ENCODE measurements at regions not wholly inside any gene's neighbourhood (a gene's known extent, or its start where the extent isn't known, plus 50 kb on each side); places are given as distances from the start of the nearest gene placed in this dataset.

DNA sequence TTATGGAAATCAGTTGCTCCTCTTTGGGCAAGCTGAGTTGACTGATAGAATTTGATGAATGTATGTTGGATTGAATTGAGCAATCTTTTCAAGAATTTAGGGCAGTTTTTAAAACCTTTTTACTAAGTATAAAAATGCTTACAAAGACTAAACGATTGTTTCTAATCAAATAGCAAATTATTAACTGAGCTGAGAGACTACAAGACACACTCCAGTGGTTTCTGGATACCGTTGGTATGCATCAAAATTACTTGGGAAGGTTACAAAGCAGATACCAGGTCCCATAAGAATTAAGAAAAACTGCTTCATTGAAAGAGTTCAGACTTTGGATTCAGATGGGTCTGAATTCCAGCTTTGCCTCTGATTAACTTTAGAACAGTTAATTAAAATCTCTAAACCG is 721.4 kb downstream of the FAM181B start:
- WGBS (ENCODE audit: missing lambda C conversion rate), result under 1% methylated on average over 3 of the region's 3 CpGs
- ATAC-seq (no peak), DNase-seq (ENCODE audit: low read depth in 1 of 2, low spot score in 1 of 2) (no peak), FAIRE-seq (no peak)
- CTCF ChIA-PET, result no interaction called here
- Histone ChIP-seq H3K4me1 (no peaks in the 10 kb centered on the region), H3K9me3 (no peaks in the 10 kb centered on the region), H3K4me3 (no peak overlapping the region), H3K4me2 (no peak overlapping the region), H3K27ac (no peak overlapping the region)
- POLR2A ChIA-PET, result no interaction called here
- TF ChIP-seq, protein P1, sequence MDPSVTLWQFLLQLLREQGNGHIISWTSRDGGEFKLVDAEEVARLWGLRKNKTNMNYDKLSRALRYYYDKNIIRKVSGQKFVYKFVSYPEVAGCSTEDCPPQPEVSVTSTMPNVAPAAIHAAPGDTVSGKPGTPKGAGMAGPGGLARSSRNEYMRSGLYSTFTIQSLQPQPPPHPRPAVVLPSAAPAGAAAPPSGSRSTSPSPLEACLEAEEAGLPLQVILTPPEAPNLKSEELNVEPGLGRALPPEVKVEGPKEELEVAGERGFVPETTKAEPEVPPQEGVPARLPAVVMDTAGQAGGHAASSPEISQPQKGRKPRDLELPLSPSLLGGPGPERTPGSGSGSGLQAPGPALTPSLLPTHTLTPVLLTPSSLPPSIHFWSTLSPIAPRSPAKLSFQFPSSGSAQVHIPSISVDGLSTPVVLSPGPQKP (IDR thresholded peaks at IDR 0.05; ENCODE audit: low read depth, low read length), result no peak
- no peak for TF ChIP-seq PBX3 (IDR thresholded peaks at IDR 0.05)
- no peak for TF ChIP-seq MAFK (IDR thresholded peaks at IDR 0.05; ENCODE audit: partially characterized antibody)
- TF ChIP-seq, protein P2, sequence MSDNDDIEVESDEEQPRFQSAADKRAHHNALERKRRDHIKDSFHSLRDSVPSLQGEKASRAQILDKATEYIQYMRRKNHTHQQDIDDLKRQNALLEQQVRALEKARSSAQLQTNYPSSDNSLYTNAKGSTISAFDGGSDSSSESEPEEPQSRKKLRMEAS (IDR thresholded peaks at IDR 0.05), result no peak
- no peak for TF ChIP-seq ZSCAN20 (CRISPR knock-in tag; IDR thresholded peaks at IDR 0.05)
- TF ChIP-seq RARB (CRISPR knock-in tag; IDR thresholded peaks at IDR 0.05), result no peak
- TF ChIP-seq JUN (IDR thresholded peaks at IDR 0.05), result no peak

GRCh38 chr11:82009133-82009532 is 724.5 kb downstream of the FAM181B start:
- ChIA-PET POLR2A (no interaction called here), CTCF (no interaction called here)
- TF ChIP-seq NPAS2 (CRISPR knock-in tag; IDR thresholded peaks at IDR 0.05; ENCODE audit: borderline replicate concordance) (no peak), MAFK (IDR thresholded peaks at IDR 0.05; ENCODE audit: partially characterized antibody) (peak; percentile 20)

DNA sequence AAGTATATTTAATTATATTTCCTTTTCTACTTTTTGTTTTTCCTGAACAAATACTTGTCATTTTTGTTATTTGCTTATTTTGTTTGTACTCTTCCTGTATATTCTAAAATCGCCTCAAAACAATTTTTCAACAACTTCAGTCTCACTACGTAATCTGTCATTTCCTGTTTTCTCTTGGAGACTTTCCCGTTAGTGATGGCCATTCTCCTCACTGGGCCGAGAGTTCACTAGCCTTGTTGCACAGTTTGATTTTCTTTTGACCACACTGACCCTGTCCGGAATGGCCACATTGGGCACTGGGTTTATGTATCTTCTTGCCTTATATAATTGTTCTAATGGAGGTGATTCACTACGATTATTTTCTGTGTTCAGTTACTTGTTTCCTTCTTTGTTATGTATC is 726.1 kb downstream of the FAM181B start:
- no peak overlapping the region for H3K4me3 ChIP-seq
- no peak for FAIRE-seq
- H3K4me2 ChIP-seq, result no peak overlapping the region
- ChIA-PET POLR2A (no interaction called here), CTCF (no interaction called here)
- DNase-seq (ENCODE audit: low read depth in 1 of 2, low spot score in 1 of 2), result no peak
- ATAC-seq, result no peak
- H3K4me1 ChIP-seq, result no peaks in the 10 kb centered on the region
- H3K9me3 ChIP-seq, result no peaks in the 10 kb centered on the region
- TF ChIP-seq ZSCAN20 (CRISPR knock-in tag; IDR thresholded peaks at IDR 0.05) (no peak), HDAC2 (IDR thresholded peaks at IDR 0.05) (no peak), PBX3 (IDR thresholded peaks at IDR 0.05) (no peak), CHD2 (IDR thresholded peaks at IDR 0.05; ENCODE audit: low read length, partially characterized antibody) (no peak), BHLHE40 (IDR thresholded peaks at IDR 0.05; ENCODE audit: low read depth, low read length) (no peak), HOXB13 (CRISPR knock-in tag; IDR thresholded peaks at IDR 0.05; ENCODE audit: low read depth) (no peak), RFX5 (IDR thresholded peaks at IDR 0.05) (no peak), JUN (IDR thresholded peaks at IDR 0.05) (no peak), FOSB (CRISPR knock-in tag; IDR thresholded peaks at IDR 0.05) (no peak), RARB (CRISPR knock-in tag; IDR thresholded peaks at IDR 0.05) (no peak), MAZ (IDR thresholded peaks at IDR 0.05; ENCODE audit: borderline replicate concordance, low read depth, low read length) (no peak), ZC3H11A (IDR thresholded peaks at IDR 0.05) (no peak), ZFP36 (IDR thresholded peaks at IDR 0.05; ENCODE audit: borderline replicate concordance, partially characterized antibody) (no peak), NPAS2 (CRISPR knock-in tag; IDR thresholded peaks at IDR 0.05; ENCODE audit: borderline replicate concordance) (no peak), KDM1A (IDR thresholded peaks at IDR 0.05; ENCODE audit: low read depth) (no peak), SMC3 (IDR thresholded peaks at IDR 0.05) (no peak), TP53 (CRISPR knock-in tag; IDR thresholded peaks at IDR 0.05) (no peak), MYC (IDR thresholded peaks at IDR 0.05; ENCODE audit: borderline replicate concordance, low read length) (no peak)
- TF ChIP-seq, protein P3, sequence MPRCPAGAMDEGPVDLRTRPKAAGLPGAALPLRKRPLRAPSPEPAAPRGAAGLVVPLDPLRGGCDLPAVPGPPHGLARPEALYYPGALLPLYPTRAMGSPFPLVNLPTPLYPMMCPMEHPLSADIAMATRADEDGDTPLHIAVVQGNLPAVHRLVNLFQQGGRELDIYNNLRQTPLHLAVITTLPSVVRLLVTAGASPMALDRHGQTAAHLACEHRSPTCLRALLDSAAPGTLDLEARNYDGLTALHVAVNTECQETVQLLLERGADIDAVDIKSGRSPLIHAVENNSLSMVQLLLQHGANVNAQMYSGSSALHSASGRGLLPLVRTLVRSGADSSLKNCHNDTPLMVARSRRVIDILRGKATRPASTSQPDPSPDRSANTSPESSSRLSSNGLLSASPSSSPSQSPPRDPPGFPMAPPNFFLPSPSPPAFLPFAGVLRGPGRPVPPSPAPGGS (IDR thresholded peaks at IDR 0.05), result no peak
- TF ChIP-seq, protein P4, sequence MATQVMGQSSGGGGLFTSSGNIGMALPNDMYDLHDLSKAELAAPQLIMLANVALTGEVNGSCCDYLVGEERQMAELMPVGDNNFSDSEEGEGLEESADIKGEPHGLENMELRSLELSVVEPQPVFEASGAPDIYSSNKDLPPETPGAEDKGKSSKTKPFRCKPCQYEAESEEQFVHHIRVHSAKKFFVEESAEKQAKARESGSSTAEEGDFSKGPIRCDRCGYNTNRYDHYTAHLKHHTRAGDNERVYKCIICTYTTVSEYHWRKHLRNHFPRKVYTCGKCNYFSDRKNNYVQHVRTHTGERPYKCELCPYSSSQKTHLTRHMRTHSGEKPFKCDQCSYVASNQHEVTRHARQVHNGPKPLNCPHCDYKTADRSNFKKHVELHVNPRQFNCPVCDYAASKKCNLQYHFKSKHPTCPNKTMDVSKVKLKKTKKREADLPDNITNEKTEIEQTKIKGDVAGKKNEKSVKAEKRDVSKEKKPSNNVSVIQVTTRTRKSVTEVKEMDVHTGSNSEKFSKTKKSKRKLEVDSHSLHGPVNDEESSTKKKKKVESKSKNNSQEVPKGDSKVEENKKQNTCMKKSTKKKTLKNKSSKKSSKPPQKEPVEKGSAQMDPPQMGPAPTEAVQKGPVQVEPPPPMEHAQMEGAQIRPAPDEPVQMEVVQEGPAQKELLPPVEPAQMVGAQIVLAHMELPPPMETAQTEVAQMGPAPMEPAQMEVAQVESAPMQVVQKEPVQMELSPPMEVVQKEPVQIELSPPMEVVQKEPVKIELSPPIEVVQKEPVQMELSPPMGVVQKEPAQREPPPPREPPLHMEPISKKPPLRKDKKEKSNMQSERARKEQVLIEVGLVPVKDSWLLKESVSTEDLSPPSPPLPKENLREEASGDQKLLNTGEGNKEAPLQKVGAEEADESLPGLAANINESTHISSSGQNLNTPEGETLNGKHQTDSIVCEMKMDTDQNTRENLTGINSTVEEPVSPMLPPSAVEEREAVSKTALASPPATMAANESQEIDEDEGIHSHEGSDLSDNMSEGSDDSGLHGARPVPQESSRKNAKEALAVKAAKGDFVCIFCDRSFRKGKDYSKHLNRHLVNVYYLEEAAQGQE (IDR thresholded peaks at IDR 0.05), result no peak
- 4% methylated on average over 6 of the region's 6 CpGs for WGBS (ENCODE audit: missing lambda C conversion rate)
- H3K27ac ChIP-seq, result no peak overlapping the region

More at GRCh38 chr11:82009133-82009532, 724.5 kb downstream of the FAM181B start:
- H3K9me3 ChIP-seq, result no peaks in the 10 kb centered on the region
- no peak overlapping the region for H3K4me2 ChIP-seq
- ATAC-seq (no peak), FAIRE-seq (no peak), DNase-seq (ENCODE audit: low read depth in 1 of 2, low spot score in 1 of 2) (no peak)
- H3K4me1 ChIP-seq, result no peaks in the 10 kb centered on the region
- 3% methylated on average over 2 of the region's 2 CpGs for WGBS (ENCODE audit: missing lambda C conversion rate)
- H3K27ac ChIP-seq, result no peak overlapping the region
- no peak overlapping the region for H3K4me3 ChIP-seq
